Urinary bladder (tissue), 3 donors: ENCODE measurements at regions not wholly inside any gene's neighbourhood (a gene's known extent, or its start where the extent isn't known, plus 50 kb on each side); places are given as distances from the start of the nearest gene placed in this dataset.
"Not testable (repeated sequence)": the region's sequence is repeated elsewhere in the genome, so short reads cannot be mapped to it uniquely, and the experiment has no call there.

Experiments
- DNase-seq: peaks from one replicate; pipeline ENCODE4 v3.0.0-alpha.2; 2015; ENCODE audit errors: extremely low spot score
- H3K27ac ChIP-seq: one replicate; pipeline ENCODE4 v1.5.1; 2013; ENCODE audit warnings: low read depth, mild to moderate bottlenecking, moderate library complexity
- H3K36me3 ChIP-seq: one replicate; pipeline ENCODE4 v1.6.1; 2013; ENCODE audit warnings: mild to moderate bottlenecking, moderate library complexity; ENCODE audit not compliant: insufficient read depth
- H3K4me1 ChIP-seq: one replicate; pipeline ENCODE4 v1.6.1; 2013; ENCODE audit warnings: mild to moderate bottlenecking, moderate library complexity; ENCODE audit not compliant: insufficient read depth
- H3K4me3 ChIP-seq: one replicate; pipeline ENCODE4 v1.5.1; 2013; ENCODE audit warnings: low read depth, low read length
- WGBS: extraction: QIAGEN DNeasy Blood & Tissue Kit; methylation state at CpG from one replicate; pipeline ENCODE4 v1.1.7; 2013; 5-methylcytosine and 5-hydroxymethylcytosine counted together
- donor health status: healthy with polysubstance abuse.
- donor health status: healthy.

DNA sequence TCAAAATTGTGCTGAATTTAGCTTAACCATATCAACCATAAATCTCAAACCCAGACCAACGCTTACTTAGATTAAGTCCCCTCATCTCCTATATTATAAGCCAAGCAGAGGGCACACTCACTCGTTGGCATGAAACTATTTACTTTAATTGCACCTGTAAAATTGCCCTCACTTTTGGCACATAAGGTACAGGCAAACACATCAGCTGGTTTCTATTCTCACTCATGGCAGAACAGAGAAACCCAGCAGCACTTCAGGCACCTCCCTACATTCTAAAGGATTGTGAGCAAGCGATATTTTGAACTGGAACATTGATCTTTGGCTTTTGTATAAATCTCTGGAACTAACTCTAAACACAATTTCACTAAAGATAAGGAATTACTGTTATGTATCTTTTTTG lies 845.6 kb upstream of the CDH6 start:
- WGBS = 51% methylated on average over 3 of the region's 3 CpGs
- no peak for DNase-seq
- H3K27ac ChIP-seq = no peak overlapping the region
- H3K4me1 ChIP-seq = no peaks in the 10 kb centered on the region
- no peak overlapping the region for H3K4me3 ChIP-seq
- no peaks in the 10 kb centered on the region for H3K36me3 ChIP-seq

DNA sequence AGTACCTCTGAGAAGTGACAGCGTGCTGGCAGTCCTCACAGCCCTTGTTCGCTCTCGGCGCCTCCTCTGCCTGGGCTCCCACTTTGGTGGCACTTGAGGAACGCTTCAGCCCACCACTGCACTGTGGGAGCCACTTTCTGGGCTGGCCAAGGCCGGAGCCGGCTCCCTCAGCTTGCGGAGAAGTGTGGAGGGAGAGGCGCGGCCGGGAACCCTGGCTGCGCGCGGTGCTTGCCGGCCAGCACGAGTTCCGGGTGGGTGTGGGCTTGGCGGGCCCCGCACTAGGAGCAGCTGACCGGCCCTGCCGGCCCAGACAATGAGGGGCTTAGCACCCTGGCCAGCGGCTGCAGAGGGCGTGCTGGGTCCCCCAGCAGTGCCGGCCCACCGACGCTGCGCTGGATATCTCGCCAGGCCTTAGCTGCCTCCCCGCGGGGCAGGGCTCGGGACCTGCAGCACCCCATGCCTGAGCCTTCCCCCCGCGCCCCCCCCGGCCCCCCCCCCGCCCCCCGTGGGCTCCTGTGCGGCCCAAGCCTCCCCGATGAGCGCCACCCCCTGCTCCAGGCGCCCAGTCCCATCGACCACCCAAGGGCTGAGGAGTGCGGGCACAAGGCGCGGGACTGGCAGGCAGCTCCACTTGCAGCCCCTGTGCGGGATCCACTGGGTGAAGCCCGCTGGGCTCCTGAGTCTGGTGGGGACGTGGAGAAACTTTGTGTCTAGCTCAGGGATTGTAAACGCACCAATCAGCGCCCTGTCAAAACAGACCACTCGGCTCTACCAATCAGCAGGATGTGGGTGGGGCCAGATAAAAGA lies 847.7 kb upstream of the CDH6 start:
- not testable (repeated sequence) for H3K36me3 ChIP-seq, H3K27ac ChIP-seq, H3K4me3 ChIP-seq, H3K4me1 ChIP-seq, DNase-seq
- 75% methylated on average over 50 of the region's 50 CpGs for WGBS

DNA sequence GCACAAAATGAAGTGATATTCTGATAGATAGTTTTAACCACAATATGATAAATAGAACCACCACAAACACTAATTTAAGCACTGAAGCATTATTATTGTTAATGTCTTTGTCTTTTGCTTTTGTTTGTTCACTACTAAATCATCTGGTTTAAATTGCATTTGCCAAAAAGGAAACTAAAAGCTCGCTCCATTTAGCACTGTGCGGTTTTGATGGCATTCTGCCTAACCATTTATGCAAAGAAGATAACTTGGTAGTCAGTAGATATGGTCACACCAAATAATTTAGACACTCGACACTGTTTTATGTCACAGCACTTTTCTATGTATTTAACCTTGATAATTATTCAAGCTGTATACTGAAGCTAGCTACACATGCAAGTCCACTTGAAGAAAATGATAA lies 849.8 kb upstream of the CDH6 start:
- no peak overlapping the region for H3K4me3 ChIP-seq
- H3K27ac ChIP-seq = no peak overlapping the region
- H3K4me1 ChIP-seq = no peaks in the 10 kb centered on the region
- no peaks in the 10 kb centered on the region for H3K36me3 ChIP-seq
- 60% methylated on average over 3 of the region's 3 CpGs for WGBS
- no peak for DNase-seq

DNA sequence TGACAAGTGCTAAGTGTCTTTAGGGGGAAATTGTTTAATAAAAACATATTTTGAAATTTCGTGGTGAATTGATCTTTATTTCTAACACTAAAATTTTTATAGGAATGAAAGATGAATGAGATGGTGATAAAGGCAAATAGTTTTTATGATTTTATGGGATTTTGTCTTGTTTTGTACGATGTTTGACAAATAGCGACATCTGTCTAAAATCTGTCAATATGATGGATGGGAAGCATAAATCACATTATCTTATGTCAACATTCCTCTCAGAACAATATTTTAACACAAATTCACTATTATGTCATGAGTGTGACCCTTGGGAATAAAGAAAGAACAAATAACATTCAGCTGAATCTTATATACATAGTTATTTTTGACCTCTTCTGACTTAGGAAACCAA lies 852.0 kb upstream of the CDH6 start:
- no peak overlapping the region for H3K4me3 ChIP-seq
- no peak for DNase-seq
- no peaks in the 10 kb centered on the region for H3K4me1 ChIP-seq
- no peak overlapping the region for H3K27ac ChIP-seq
- 58% methylated on average over 3 of the region's 3 CpGs for WGBS
- no peaks in the 10 kb centered on the region for H3K36me3 ChIP-seq

DNA sequence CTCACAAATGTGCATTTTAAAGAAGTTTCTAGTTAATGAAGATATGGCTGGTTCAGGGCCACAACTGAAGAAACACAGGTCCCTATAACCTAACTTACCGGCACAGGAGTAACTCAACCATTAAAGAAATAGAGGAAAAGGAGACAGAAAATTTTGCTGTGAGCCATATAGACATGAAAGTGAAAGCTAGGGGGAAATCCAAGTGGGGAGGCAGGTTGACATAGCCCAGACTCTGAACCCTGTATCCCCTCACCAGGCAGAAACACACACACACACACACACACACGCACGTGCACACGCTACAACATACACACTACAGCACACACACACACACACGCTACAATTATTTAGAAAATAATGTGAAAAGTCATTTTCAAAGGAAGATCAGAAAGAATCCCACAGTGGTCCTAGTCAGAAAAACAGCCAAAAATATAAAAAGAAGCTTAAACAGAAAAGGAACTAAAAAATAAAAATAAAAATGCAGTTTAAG lies 856.4 kb upstream of the CDH6 start:
- Histone ChIP-seq H3K27ac (no peak overlapping the region), H3K36me3 (no peaks in the 10 kb centered on the region), H3K4me3 (no peak overlapping the region), H3K4me1 (no peaks in the 10 kb centered on the region)
- WGBS = 89% methylated on average over 5 of the region's 5 CpGs
- no peak for DNase-seq

DNA sequence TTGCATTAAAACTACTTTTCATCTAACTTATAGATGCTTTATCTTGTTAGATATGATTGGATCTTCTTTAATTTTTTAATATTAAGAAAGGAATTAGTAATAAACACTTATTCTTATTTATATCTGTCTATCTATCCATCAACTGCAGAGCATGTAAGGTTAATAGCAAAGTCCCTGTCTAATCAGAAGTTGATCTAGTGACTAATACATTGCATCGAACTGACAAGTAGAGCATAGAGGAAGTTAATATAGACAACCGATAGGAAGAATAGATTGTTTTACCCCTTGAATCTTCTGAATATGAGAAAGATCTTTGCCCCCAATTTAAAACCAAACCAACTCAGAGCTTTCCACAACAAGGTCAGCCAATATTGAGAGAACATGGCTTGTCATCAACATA lies 862.0 kb upstream of the CDH6 start:
- 81% methylated on average over 2 of the region's 2 CpGs for WGBS
- no peak overlapping the region for H3K4me3 ChIP-seq
- no peak overlapping the region for H3K27ac ChIP-seq
- no peaks in the 10 kb centered on the region for H3K4me1 ChIP-seq
- no peaks in the 10 kb centered on the region for H3K36me3 ChIP-seq
- no peak for DNase-seq

DNA sequence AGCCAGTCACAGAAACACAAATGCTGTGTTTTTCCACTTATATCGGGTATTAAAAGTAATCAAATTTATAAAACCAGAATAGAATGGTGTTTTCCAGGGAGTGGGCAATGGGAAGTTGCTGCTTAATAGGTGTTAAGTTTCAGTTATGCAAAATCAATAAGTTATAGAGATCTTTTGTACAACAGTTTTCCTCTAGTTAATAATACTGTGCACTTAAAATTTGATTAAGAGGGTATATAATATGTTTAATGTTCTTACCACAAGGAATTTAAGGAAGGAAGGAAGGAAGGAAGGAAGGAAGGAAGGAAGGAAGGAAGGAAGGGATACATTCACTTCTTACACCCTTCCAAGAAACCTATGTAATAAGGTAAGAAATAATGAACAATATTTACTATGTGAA lies 867.7 kb upstream of the CDH6 start:
- no peak for DNase-seq
- Histone ChIP-seq H3K4me3 (no peak overlapping the region), H3K36me3 (no peaks in the 10 kb centered on the region), H3K27ac (no peak overlapping the region), H3K4me1 (no peaks in the 10 kb centered on the region)
- WGBS = 90% methylated on average over 1 of the region's 1 CpG

DNA sequence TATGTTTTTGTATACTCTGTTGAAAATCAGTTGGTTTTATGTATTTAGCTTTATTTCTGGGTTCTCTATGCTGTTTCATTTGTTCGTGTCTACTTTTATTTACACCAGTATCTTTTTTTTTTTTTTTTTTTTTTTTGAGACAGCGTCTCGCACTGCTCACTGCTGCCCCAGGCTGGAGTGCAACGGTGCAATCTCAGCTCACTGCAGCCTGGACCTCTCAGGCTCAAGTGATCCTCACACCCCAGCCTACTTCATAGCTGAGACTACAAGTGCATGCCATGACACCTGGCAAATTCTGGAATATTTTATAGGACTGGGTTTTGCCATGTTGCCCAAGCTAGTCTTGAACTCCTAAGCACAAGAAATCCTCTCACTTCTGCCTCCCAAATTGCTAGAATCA lies 869.4 kb upstream of the CDH6 start:
- WGBS = 52% methylated on average over 4 of the region's 4 CpGs
- no peak for DNase-seq

DNA sequence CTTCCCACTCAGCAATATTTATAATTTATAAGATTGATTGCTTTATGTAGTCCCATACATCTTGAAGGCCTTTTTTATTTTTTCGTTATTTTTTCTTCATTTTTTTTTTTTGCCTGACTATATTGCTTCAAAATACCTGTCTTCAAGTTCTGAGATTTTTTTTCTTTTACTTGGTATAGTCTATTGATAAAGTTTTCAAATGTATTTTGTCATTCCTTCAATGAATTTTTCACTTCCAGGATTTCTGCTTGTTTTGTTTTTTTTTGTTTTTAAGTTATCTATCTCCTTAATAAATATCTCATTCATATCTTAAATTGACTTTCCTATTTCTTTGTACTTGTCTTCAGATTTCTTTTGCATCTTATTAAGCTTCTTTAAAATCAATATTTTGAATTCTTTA lies 905.6 kb upstream of the CDH6 start:
- Histone ChIP-seq H3K4me1 (no peaks in the 10 kb centered on the region), H3K4me3 (no peak overlapping the region), H3K27ac (no peak overlapping the region), H3K36me3 (no peaks in the 10 kb centered on the region)
- 70% methylated on average over 1 of the region's 1 CpG for WGBS
- no peak for DNase-seq

More for the DNA sequence above, 869.4 kb upstream of the CDH6 start:
- no peak overlapping the region for H3K4me3 ChIP-seq
- H3K36me3 ChIP-seq = no peaks in the 10 kb centered on the region
- H3K27ac ChIP-seq = no peak overlapping the region
- no peaks in the 10 kb centered on the region for H3K4me1 ChIP-seq

DNA sequence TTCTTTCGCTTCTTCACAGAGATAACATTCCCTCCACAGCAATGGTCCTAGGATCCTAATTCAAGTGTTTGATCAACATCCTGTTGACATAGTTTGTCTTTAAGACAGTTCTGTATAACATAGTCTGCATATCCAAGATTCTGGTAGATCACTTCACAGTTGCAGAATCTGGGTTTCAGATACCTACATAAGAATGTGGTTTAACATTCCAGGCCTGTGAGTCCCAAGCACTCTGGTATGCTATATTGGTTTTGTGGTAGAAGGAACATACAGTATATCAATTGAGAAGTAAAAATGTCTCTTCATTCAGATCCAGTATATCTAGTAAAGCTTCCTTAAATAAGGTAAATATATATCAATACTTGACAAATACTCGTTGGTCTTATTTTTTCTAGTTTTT lies 914.2 kb upstream of the CDH6 start:
- no peak for DNase-seq
- no peaks in the 10 kb centered on the region for H3K4me1 ChIP-seq
- H3K27ac ChIP-seq = no peak overlapping the region
- 89% methylated on average over 2 of the region's 2 CpGs for WGBS
- H3K36me3 ChIP-seq = no peaks in the 10 kb centered on the region
- H3K4me3 ChIP-seq = no peak overlapping the region

DNA sequence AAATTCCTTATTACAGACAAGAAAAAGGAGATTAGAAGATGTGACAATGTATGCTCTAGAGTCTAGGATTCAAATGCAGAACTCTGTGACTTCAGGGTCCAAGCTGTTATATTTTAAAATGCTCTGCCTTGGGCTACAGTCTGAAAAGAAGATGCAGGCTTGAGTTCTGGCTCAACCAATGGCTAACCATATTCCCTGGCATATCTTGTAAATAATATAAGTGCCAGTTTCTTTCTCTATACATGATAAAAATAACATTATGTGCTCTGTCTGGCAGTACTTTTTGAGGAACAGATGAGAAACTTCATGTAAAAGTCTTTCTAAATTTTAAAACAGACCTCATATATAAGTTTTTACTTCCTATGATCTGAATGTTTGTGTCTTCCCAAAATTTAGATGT lies 926.5 kb upstream of the CDH6 start:
- no peak overlapping the region for H3K4me3 ChIP-seq
- no peak for DNase-seq
- H3K27ac ChIP-seq = no peak overlapping the region
- no peaks in the 10 kb centered on the region for H3K4me1 ChIP-seq
- no peaks in the 10 kb centered on the region for H3K36me3 ChIP-seq

DNA sequence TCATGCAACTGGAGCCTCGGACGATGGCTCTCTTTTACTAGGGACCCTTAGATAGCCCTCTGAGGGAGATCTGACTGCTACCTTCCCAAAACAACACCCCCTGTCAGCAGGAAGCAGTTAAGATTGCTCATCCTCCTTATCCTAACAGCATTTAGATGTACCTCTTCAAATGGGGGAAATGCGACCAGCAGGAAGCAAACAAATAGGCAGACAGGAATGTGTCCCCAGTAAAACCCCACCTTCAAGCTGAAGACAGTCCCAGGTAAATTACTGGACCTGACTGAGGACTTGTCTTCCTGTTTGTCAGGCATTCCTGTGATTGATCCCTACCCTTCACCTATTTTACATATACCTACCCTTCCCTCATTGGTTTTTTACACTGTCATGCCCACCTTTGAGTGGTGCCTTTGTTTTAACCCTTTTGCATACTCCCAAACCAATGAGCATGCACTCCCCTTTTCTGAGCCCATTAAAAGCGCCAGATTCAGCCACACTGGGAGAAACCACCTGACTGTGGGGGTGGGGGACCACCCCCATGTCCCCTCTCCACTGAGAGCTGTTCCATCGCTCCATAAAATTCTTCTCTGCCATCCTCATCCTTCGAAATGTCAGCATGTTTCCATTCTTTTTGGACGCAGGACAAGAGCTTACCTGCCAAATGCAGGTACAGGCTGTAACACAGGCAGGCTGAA lies 954.0 kb upstream of the CDH6 start:
- H3K27ac ChIP-seq = no peak overlapping the region
- H3K4me1 ChIP-seq = no peaks in the 10 kb centered on the region
- H3K36me3 ChIP-seq = no peaks in the 10 kb centered on the region
- H3K4me3 ChIP-seq = no peak overlapping the region
- DNase-seq = no peak
- 75% methylated on average over 7 of the region's 7 CpGs for WGBS

DNA sequence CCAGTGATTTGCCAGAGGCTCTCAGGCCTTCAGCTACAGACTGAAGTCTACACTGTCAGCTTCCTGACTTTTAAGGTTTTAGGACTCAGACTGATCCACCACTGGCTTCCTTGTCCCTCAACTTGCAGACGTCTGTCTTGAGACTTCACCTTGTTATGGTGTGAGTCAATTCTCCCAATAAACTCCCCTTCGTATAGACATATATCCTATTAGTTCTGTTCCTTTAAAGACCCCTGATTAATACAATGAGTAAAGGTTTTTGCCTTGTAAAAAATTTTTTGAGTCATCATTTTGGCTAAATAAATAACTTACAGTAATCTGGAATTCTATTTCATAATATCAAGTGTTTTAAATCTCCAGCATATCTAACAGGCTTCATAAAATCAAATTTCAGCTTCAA lies 956.3 kb upstream of the CDH6 start:
- 75% methylated on average over 2 of the region's 2 CpGs for WGBS
- Histone ChIP-seq H3K27ac (no peak overlapping the region), H3K36me3 (no peaks in the 10 kb centered on the region), H3K4me3 (no peak overlapping the region), H3K4me1 (no peaks in the 10 kb centered on the region)
- DNase-seq = no peak

DNA sequence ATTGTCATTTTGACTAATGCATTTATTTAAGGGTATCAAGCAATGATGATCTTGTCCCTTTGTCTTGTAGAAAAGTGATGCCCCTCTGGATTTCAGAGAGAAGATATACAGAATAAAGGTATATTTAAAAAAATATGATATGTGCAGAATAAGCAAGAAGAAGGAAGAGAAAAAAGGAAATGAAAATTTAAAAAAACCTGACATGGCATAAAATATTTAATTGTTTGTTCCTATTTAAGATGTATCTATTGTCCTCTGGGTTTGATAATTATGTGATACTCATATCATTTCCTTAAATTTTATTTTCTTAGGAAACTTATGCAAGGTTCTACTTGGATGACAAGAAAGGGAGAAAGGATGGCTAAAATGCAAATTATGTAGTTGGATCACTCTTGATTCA lies 983.7 kb upstream of the CDH6 start:
- Histone ChIP-seq H3K4me1 (no peaks in the 10 kb centered on the region), H3K4me3 (no peak overlapping the region), H3K36me3 (no peaks in the 10 kb centered on the region), H3K27ac (no peak overlapping the region)
- no peak for DNase-seq
